NCI-H748 treated with DMSO at 0.1 percent for 48 hours (cell line): ENCODE measurements at regions not wholly inside any gene's neighbourhood (a gene's known extent, or its start where the extent isn't known, plus 50 kb on each side); places are given as distances from the start of the nearest gene placed in this dataset.
"Not testable (repeated sequence)": the region's sequence is repeated elsewhere in the genome, so short reads cannot be mapped to it uniquely, and the experiment has no call there.

Source experiments
- DNase-seq: peaks from one replicate; lab custom pipeline; 2025; lab: John Stamatoyannopoulos, UW

DNA sequence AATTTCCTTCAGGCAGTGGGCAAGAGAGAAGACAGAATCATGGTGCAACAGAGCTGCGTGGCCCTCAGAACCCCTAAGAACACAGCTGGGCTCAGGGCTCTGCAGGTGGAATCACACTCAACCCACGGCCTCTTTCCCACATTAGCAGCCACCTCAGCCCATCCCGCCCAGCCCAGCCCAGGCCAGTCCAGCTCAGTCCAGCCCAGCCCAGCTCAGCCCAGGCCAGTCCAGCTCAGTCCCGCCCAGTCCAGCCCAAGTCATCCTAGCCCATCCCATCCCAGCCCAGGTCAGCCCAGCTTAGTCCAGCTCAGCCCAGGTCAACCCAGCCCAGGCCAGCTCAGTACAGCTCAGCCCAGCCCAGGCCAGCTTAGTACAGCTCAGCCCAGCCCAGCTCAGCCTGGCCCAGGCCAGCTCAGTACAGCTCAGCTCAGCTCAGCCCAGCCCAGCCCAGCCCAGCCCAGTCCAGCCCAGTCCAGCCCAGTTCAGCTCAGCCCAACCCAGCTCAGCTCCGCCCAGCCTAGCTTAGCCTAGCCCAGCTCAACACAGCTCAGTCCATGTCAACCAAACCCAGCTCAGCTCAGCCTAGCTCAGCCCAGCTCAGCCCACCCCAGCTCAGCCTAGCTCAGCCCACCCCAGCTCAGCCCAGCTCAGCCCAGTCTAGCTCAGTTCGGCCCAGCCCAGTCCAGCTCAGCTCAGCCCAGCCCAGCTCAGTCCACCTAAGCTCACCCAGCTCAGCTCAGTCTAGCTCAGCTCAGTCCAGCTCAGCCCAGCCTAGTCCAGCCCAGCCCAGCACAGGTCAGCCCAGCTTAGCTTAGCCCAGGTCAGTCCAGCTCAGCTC lies 183.1 kb downstream of the TMEM121 start:
- no peak for DNase-seq

DNA sequence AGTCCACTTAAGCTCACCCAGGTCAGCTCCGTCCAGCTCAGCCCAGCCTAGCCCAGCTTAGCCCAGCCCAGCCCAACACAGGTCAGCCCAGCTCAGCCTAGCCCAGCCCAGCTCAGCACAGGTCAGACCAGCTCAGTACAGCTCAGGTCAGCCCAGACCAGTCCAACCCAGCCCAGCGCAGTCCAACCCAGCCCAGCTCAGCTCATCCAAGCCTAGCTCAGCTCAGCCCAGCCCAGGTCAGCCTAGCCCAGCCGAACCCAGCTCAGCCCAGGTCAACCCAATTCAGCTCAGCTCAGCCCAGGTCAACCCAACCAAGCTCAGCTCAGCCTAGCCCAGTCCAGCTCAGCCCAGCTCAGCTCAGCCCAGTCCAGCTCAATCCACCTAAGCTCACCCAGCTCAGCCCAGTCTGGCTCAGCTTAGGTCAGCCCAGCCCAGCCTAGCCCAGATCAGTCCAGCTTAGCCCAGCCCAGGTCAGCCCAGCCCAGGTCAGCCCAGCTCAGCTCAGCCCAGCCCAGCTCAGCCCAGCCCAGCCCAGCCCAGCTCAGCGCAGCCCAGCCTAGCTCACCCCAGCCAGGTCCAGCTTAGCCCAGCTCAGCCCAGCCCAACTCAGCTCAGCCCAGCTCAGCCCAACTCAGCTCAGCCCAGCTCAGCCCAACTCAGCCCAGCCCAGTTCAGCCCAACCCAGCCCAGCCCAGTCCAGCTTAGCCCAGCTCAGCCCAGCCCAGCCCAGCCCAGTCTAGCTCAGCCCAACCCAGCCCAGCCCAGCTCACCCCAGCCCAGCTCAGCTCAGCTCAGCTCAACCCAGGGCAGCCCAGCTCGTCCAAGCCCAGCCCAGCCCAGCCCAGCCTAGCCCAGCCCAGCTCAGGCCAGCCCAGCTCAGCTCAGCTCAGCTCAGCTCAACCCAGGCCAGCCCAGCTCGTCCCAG lies 184.0 kb downstream of the TMEM121 start:
- DNase-seq: no peak

DNA sequence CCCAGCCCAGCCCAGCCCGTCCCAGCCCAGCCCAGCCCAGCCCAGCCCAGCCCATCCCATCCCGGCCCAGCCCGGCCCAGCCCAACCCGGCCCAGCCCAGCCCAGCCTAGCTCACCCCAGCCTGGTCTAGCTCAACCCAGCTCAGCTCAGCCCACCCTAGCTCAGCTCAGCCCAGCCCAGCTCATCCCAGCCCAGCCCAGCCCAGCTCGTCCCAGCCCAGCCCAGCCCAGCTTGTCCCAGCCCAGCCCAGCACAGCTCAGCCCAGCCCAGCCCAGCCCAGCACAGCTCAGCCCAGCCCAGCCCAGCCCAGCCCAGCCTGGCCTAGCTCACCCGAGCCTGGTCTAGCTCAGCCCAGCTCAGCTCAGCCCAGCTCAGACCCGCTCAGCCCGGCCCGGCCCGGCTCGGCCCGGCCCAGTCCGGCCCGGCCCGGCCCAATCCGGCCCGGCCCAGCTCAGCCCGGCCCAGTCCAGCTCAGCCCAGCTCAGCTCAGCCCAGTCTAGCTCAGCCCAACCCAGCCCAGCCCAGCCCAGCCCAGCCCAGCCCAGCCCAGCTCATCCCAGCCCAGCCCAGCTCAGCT lies 184.7 kb downstream of the TMEM121 start:
- DNase-seq: no peak

DNA sequence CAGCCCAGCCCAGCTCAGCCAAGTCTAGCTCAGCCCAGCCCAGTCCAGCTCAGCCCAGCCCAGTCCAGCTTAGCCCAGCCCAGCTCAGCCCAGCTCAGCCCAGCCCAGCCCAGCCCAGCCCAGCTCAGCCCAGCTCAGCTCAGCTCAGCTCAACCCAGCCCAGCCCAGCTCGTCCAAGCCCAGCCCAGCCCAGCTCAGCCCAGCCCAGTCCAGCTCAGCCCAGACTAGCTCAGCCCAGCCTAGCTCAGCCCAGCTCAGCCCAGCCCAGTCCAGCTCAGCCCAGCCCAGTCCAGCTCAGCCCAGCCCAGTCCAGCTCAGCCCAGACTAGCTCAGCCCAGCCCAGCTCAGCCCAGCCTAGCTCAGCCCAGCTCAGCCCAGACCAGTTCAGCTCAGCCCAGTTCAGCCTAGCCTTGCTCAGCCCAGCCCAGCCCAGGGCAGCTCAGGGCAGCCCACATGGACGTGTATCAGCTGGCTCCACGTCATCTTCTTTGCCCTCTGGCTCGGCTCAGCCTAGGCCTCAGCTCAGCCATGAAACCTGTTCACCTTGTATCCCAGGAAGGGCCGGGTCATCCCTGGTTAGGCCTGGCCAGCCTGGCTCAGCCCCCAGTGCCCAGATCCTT lies 185.6 kb downstream of the TMEM121 start:
- no peak for DNase-seq

DNA sequence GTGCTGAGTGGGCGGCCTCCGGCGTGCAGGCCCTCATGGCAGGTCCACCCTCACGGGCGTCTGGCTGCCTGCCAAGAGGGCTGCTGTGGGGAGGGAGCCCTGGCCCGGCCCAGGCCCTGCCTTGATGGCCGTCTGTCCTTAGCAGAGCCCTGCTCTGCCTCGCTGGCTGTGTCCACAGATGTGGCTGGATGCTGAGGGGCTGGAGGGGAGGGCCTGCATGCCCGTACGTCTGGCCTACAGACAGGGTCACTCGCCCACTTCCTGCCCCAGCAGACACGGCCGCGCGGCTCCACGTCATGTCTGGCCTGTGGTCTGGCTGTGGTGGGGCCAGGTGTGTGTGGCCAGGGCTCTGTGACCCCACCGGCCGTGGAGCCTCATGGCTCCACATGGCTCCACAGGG lies 186.3 kb downstream of the TMEM121 start:
- DNase-seq: not testable (repeated sequence)

DNA sequence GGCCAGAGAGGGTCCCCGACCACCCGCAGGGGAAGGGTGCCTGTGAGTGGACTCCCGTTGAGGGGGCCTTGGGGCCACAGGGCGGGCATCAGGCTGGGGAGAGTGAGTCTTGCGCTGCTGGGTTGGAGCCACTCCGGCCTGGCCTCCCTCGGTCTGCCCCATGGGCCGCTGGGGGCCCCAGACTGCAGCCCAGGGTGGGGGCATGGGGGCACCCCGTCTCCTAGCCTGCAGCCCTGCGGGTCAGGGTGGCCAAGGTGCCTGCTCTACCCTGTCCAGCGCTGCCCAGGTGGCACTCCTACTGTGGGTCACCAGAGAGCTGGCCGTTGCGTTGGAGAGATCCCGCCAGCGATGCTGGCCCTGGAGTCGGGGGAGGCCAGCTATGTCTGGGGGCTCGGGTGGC lies 186.8 kb downstream of the TMEM121 start:
- not testable (repeated sequence) for DNase-seq

DNA sequence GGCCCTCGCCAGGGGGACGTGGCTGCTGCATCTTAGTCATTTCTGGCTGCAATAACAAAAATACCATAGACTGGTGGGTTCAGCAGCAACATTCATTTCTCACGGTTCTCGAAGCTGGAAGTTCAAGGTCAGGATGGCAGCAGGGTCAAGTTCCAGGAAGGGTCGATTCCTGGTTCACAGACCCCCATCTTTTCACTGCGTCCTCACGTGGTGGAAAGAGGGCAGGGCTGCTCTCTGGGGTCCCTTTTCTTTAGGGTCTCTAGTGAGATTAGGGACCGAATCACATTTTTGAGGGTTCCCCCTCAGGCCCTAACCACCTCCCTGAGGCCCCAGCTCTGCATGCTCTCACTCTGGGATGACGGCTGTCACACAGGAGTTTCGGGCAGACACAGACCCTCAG lies 187.5 kb downstream of the TMEM121 start:
- DNase-seq: not testable (repeated sequence)

DNA sequence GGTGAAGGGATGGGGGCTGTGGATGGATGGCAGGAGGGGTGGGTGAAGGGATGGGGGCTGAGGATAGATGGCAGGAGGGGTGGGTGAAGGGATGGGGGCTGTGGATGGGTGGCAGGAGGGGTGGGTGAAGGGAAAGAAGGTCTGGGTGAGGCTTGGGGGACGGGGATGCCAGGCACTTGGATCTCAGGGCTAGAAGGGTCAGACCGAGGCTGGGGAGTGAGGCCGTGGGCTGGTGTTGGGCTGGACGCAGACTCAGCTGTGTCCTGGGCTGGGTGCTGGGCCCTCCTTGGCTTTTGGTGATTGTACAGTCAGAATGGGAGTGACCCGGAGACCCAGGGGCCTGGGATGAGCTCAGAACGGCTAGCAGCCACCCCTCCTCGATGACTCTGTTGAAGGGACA lies 192.4 kb downstream of the TMEM121 start:
- DNase-seq: not testable (repeated sequence)

DNA sequence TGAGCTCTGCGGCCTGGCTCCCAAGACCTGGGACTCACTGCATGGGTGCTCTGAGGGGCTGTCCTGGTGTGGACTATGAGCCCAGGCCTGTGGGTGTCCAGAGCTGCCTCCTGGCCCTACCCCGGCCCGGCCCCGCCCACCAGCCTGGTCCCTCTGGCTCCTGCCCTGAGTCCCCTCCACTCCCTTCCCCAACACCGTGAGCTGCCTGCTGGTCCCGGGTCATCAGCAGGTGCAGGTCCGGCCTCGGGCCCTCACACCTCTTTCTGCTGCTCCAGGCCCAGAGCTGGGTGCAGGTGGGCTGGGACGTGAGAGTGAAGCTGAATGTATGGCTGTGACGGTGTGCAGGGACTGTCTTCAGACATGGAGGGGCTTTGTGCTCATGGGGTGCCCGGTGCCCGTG lies 193.7 kb downstream of the TMEM121 start:
- not testable (repeated sequence) for DNase-seq

DNA sequence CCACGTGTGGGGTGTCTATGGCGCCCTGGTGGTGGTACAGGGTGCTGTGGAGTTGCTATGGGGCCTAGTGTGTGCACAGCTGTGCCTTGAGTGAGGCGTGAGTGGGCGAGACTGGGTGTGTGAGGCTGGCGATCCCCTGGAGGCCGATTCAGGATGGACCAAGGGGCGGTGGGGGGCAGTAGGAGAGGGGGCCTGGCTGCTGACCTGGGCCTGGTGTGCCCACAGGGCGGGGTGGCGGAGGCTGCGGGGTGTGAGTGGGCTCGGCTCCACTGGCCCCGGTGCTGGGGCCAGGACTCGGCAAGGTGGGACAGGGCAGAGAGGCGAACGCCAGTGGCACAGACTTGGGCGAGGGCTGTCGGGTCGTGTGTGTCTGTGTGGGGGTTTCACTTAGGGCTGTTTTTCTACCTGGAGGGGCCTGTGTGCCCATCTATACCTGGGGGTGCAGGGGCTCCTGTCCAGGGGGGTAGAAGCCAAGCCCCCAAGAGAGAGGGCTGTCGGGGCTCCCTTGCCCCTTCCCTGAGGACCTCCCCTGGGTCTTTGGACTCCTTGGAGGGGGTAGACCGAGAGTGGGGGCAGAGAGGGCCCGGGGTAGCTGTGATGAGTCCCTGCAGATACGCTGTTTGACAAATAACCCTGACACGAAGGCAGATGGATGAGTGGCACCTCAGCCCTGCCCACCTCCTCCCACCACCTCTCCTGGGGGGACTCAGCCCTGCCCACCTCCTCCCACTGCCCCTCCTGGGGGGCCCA lies 194.6 kb downstream of the TMEM121 start:
- DNase-seq: not testable (repeated sequence)

DNA sequence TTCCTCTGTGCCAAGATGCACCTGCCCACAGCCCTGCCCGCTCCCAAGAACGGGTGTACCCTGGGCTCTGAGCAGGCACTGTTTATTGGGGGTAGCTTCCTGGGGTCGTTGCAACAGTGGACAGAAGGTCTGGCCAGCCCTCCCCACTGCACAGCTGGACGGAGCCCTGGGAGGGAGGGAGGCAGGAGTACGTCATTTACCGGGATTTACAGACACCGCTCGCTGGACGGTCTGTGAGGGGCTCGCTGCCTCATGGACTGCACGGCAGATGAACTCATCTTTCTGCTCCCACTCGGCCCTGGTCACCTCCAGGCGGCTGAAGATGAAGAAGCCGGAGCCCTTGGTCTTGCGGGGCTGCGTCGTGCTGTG lies 195.2 kb downstream of the TMEM121 start:
- DNase-seq: not testable (repeated sequence)

DNA sequence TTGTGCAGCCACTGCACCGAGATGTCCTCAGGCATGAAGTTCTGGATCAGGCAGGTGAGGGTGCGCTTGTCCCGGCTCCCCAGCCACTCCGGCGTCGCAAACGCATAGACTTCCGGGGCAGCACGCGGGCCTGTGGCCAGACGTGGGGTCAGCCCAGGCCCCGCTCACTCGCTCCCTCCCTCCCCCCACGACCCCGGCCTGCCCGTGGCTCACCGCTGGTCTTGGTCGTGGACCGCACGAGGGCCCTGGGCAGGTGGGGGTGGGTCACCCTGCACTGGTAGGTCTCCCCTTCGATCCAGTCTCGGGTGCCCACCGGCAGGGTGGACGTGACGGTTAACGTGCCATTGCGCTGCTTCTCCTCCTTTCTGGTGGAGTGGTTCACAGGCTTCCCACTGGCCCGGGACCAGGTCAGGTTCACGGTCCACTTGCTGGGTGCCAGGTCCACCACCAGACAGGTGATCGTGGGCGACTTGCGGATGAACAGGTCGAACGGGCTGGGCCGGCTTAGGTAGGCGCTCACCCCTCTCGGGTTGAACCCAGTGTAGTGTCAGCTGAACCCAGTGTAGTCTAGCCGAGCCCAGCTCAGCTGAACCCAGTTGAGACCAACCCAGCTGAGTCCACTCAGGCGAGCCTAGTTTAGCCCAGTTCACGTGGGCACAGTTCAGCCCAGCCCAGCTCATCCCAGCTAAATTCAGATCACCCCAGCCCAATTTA lies 195.8 kb downstream of the TMEM121 start:
- DNase-seq: not testable (repeated sequence)

DNA sequence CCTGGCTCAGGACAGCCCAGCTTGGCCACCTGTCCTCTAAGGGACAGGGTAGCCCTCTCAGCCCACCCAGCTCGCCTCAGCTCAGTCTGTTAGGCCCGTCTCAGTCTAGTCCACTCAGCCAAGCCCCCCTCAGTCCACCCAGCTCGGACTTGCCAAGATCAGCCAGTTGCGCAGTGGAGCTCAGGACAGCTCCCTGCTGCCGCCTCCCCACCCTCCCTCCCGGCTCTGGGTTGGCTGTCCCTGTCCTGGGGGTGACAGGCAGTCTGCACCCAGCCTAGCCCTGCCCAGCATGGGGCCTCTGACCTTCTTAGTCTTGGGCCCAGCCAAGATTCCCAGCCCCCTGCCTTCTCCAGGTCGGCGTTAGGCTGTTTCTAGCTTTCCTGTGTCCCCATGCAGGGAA lies 196.9 kb downstream of the TMEM121 start:
- not testable (repeated sequence) for DNase-seq

DNA sequence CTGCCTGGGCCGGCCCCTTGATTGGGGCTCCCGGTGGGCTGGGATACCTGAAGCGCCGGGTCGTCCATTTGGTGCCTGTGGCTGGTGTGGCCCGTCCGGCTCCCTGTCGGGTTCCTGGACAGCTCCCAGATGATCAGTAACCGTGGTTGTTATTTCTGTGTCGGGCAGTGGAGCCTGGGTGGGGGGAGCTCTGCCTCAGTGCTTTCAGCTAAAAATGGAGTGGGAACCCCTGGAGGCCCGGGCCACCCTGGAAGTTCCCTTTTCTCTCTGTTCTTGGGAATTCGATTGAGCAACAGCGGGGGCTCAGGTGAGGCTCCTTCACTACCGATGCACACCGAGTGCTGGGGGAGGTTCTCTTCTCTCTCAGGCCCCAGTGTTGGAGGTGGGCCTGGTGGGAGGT lies 197.4 kb downstream of the TMEM121 start:
- not testable (repeated sequence) for DNase-seq

DNA sequence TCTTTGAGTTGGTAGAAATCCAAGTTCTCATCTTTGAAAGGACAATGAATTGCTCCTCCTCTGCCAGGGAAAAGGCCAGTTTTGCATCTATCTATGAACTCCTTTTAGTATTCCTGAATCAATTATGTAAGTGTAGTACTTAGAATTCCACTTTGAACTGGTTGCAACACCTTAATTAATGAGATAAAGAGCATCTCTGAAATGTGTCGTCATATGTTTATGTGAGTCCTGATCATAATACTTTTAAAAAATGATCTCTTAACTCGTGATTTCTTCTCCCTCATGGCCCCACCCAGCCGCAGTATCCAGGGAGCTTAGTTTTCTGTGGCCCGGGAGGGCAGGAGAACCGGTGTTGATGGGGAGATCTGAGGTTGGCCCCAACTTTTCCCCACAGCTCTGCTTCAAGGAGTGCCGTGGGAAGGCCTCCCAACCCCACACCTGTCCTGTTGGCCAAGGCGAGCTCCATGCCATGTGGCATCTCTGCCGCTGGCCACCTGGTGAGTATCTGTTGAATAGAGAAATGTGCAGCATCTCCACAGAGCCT lies 203.5 kb downstream of the TMEM121 start:
- DNase-seq: not testable (repeated sequence)

DNA sequence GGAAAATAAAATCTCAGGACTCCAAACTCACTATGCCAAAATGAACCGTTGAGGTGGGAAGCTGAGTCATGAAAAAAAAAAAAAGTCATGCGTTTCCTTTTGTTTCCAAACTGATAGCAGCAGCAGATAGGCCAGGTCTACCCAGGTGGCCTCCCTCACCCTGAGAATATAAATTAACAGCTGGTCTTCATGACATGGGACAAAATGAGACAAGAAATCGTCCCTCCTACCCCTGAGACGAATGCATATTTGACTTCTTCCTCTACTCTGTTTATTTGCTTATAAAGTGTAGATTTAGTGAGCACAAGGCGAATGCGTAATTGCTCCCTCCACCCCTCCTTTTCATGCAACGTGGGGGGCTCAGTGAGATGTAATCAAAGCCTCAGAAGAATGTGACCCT lies 204.3 kb downstream of the TMEM121 start:
- not testable (repeated sequence) for DNase-seq

DNA sequence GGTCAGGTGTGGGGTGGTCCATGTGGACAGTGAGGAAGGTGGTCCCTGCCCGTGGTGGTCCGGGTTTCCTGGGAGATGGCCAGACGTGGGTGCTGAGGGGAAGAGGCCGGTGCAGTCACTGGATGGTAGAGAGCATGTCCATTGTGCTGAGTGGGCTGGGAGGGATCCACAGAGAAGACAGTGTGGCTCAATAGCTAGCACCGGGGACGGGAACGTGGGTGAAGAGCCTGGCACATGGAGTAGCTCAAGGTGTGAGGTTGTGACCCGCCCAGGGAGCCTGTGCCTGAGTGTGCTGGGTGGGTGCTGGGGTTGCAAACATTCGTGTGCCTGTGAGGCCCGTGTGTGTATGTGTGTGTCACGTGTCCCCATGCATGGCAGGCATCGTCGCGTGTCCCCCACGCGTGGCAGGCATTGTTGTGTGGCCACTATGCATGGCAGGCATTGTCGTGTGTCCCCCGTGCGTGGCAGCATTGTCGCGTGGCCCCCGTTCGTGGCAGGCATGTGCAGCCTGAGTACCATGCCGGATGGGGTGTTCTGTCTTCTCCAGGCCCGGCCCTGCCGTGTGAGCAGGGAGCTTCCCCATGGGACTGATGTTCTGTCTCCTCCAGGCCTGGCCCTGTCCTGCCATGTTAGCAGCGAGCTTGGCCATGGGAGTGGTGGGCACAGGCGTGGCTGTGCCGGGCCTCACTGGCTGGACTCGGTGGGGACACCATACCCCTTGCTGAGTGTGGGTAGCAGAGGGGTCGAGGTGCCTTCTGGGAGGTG lies 205.0 kb downstream of the TMEM121 start:
- not testable (repeated sequence) for DNase-seq

DNA sequence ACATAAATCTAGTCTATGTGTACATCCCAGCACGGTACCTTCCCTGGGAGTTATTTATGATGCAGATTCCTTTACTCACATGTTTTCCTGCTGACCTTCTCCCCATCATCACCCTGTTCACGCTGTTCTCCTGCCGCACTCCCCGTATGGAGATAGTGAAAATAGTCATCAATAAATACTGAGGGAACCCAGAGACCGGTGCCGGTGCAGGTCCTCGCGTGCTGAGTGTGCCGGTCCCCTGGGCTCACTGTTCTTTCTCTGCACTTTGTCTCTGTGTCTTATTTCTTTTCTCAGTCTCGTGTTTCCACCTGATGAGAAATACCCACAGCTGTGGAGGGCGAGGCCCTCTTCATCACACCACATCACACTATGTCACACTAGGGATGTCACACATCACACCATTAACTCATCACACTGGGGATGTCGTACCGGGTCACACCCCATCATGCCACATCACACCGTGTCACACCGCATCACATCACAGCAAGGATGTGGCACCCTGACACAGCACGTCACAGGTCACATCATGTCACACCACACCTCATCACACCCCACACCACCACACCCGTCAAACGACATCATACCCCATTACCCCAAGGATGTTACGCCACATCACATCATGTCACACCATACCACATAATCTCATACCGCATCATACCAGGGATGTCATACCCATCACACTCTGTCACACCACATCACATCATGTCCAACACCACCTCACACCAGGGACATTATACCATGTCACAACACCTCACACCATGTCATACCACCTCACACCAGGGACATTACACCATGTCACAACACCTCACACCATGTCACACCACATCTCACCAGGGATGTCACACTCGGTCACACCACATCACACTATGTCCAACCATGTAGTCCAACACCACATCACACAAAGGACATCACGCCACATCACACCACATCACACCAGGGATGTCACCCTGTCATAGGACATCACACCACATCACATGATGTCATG lies 207.0 kb downstream of the TMEM121 start:
- no peak for DNase-seq
